HCT116 (cell line): ENCODE measurements at regions not wholly inside any gene's neighbourhood (a gene's known extent, or its start where the extent isn't known, plus 50 kb on each side); places are given as distances from the start of the nearest gene placed in this dataset.

Experiments used
- ATAC-seq: fragments of 200-7000 bp; cut with Tn5 transposase; 2 replicates; pipeline ENCODE4 v1.9.1; 2020; ENCODE audit warnings: mild to moderate bottlenecking, moderate library complexity
- BruUV-seq: library from RNA; stranded (reverse); fragments of 400-500 nt; replicated peaks from 2 replicates; lab custom pipeline; 2021; lab: Mats Ljungman, UMichigan
- CTCF ChIA-PET: fragments of 300-600 bp; sonication (Branson Sonifier 250); formaldehyde crosslinking; loops from one replicate; lab custom pipeline; 2021; ENCODE audit warnings: antibody characterized with exemption; lab: Charles Lee
- POLR2A ChIA-PET: fragments of 300-600, 350-600 bp; sonication (Branson Sonifier 250); formaldehyde crosslinking; loops from one replicate; lab custom pipeline; 2021; ENCODE audit warnings: antibody characterized with exemption; lab: Charles Lee
- RAD21 ChIA-PET, 2 experiments: fragments of 300-600 bp; sonication (Branson Sonifier 250); formaldehyde crosslinking; loops; one replicate each; lab custom pipeline; 2023; ENCODE audit warnings: low total read pairs in 2 of 2; ENCODE audit not compliant: uncharacterized antibody in 2 of 2, unreplicated experiment in 2 of 2, low non-redundant PET in 1 of 2; lab: Charles Lee
- DNase-seq: peaks from one replicate; pipeline ENCODE4 v3.0.0-alpha.2; 2010; ENCODE audit warnings: low read depth, low spot score
- H2AFZ ChIP-seq: fragments of 200-600 bp; shearing (Covaris generic), sonication (generic); 2 replicates; pipeline ENCODE4 v1.6.1; 2017; ENCODE audit warnings: low read depth, mixed run types, mixed read lengths, antibody characterized with exemption, low read length; ENCODE audit not compliant: poor library complexity, severe bottlenecking
- H3K27ac ChIP-seq: 2 replicates; pipeline ENCODE4 v1.5.1; 2012; ENCODE audit warnings: low read depth, low read length
- H3K27me3 ChIP-seq: fragments of 200-600 bp; sonication (generic); 2 replicates; pipeline ENCODE4 v1.6.1; 2016; ENCODE audit warnings: mixed run types, low read length, mixed read lengths; ENCODE audit not compliant: insufficient read depth
- H3K36me3 ChIP-seq, 2 experiments: fragments of 200-500 bp in 1 of 2; fragments of 200-600 bp in 1 of 2; sonication (Bioruptor generic) in 1 of 2; sonication (generic) in 1 of 2; 2 replicates each; pipeline versions ENCODE4 v1.5.1 to v1.6.1; 2014 to 2016; ENCODE audit warnings: low read length in 2 of 2, inconsistent platforms in 1 of 2, mixed read lengths in 1 of 2, mixed run types in 1 of 2; ENCODE audit not compliant: insufficient read depth in 2 of 2, control insufficient read depth in 1 of 2
- H3K4me1 ChIP-seq, 2 experiments: fragments of 200-600 bp in 1 of 2; sonication (generic) in 1 of 2; 2 replicates each; pipeline versions ENCODE4 v1.5.1 to v1.6.1; 2012 to 2017; ENCODE audit warnings: low read length in 2 of 2, inconsistent platforms in 1 of 2, mild to moderate bottlenecking in 1 of 2, mixed read lengths in 1 of 2, mixed run types in 1 of 2, moderate library complexity in 1 of 2; ENCODE audit not compliant: insufficient read depth in 2 of 2, control insufficient read depth in 1 of 2
- H3K4me2 ChIP-seq: fragments of 200-600 bp; sonication (generic); 2 replicates; pipeline ENCODE4 v1.6.1; 2017; ENCODE audit warnings: mixed run types, low read length, mixed read lengths
- H3K4me3 ChIP-seq, 2 experiments: fragments of 200-600 bp in 1 of 2; sonication (generic) in 1 of 2; replicated peaks in 1 of 2; 2 replicates each; pipeline ENCODE4 v1.5.1; 2011 to 2016; ENCODE audit warnings: low read length in 2 of 2, control low read depth in 1 of 2, low read depth in 1 of 2, mild to moderate bottlenecking in 1 of 2, mixed read lengths in 1 of 2, mixed run types in 1 of 2
- H3K79me2 ChIP-seq: fragments of 200-600 bp; sonication (generic); 2 replicates; pipeline ENCODE4 v1.6.1; 2017; ENCODE audit warnings: mild to moderate bottlenecking, mixed run types, low read length, moderate library complexity, mixed read lengths; ENCODE audit not compliant: insufficient read depth
- H3K9ac ChIP-seq: fragments of 200-600 bp; sonication (generic); 2 replicates; pipeline ENCODE4 v1.6.1; 2016; ENCODE audit warnings: low read length, mixed read lengths
- H3K9me2 ChIP-seq: fragments of 200-600 bp; sonication (generic), shearing (Covaris generic); 2 replicates; pipeline ENCODE4 v1.6.1; 2017; ENCODE audit warnings: mixed run types, mild to moderate bottlenecking, moderate library complexity; ENCODE audit not compliant: insufficient read depth
- H3K9me3 ChIP-seq, 2 experiments: fragments of 200-500 bp in 1 of 2; fragments of 200-600 bp in 1 of 2; sonication (Bioruptor generic) in 1 of 2; sonication (generic) in 1 of 2; 2 replicates each; pipeline ENCODE4 v1.6.1; 2014 to 2017; ENCODE audit warnings: low read length in 2 of 2, mixed read lengths in 2 of 2, inconsistent platforms in 1 of 2, low read depth in 1 of 2, mild to moderate bottlenecking in 1 of 2, mixed run types in 1 of 2, moderate library complexity in 1 of 2; ENCODE audit not compliant: control insufficient read depth in 1 of 2, insufficient read depth in 1 of 2
- H4K20me1 ChIP-seq: fragments of 200-600 bp; sonication (generic), shearing (Covaris generic); 2 replicates; pipeline ENCODE4 v1.6.1; 2017; ENCODE audit warnings: mixed run types, mild to moderate bottlenecking, moderate library complexity; ENCODE audit not compliant: insufficient read depth
- EZH2 ChIP-seq: fragments of 200-600 bp; sonication (generic); IDR thresholded peaks from 2 replicates; pipeline ENCODE4 v1.6.1; 2017; ENCODE audit warnings: antibody characterized with exemption, mixed run types
- FOSL1 ChIP-seq: IDR thresholded peaks from 2 replicates; pipeline ENCODE4 v1.6.1; 2012; ENCODE audit warnings: low read depth
- JUND ChIP-seq: IDR thresholded peaks from 2 replicates; pipeline ENCODE4 v1.6.1; 2012
- POLR2A ChIP-seq: IDR thresholded peaks from 2 replicates; pipeline ENCODE4 v1.7.0; 2011; ENCODE audit warnings: borderline replicate concordance; ENCODE audit not compliant: insufficient read depth, insufficient read length; ENCODE audit errors: extremely low read depth
- SIN3A ChIP-seq: IDR thresholded peaks from 2 replicates; pipeline ENCODE4 v1.6.1; 2012; ENCODE audit warnings: low read depth
- SP1 ChIP-seq: IDR thresholded peaks from 2 replicates; pipeline ENCODE4 v1.6.1; 2012; ENCODE audit warnings: low read depth
- ZFX ChIP-seq: fragments of 450-650 bp; IDR thresholded peaks from 2 replicates; pipeline ENCODE4 v1.6.1; 2017
- intact Hi-C: fragments of 100-400 bp; cut with micrococcal nuclease; formaldehyde crosslinking; loops from 2 replicates; pipeline ENCODE4 v1.10.0; 2022
- TF ChIP-seq, protein P1 (sequence below): IDR thresholded peaks from 2 replicates; pipeline ENCODE4 v1.6.1; 2012; ENCODE audit warnings: low read depth
- TF ChIP-seq, protein P2 (sequence below): IDR thresholded peaks from 2 replicates; pipeline ENCODE4 v1.6.1; 2012

GRCh38 chr18:60044290-60045006 is 144.7 kb downstream of the PMAIP1 start:
- Histone ChIP-seq H3K4me3 (no peak overlapping the region), H3K27ac (no peak overlapping the region), H4K20me1 (no peaks in the 10 kb centered on the region), H3K9ac (no peak overlapping the region), H3K9me3 (no peaks in the 10 kb centered on the region), H3K36me3 (no peaks in the 10 kb centered on the region), H3K27me3 (no peaks in the 10 kb centered on the region), H3K4me2 (peak overlapping the region; percentile 39), H2AFZ (peak overlapping the region; percentile 90), H3K79me2 (no peaks in the 10 kb centered on the region), H3K4me1 (peaks cover 0 to 23% of the 10 kb centered on the region in 2 experiments; a peak in 3 of 4 replicates), H3K9me2 (no peaks in the 10 kb centered on the region)
- ChIA-PET RAD21 (no interaction called here), POLR2A (no interaction called here), CTCF (no interaction called here)
- no TSS peak for BruUV-seq
- peak; percentile 46; the same call in 1 of the 2 replicates for ATAC-seq
- DNase-seq: no peak
- intact Hi-C loops: no loop called here
- TF ChIP-seq FOSL1: peak; percentile 55; the same call in 1 of the 2 replicates
- TF ChIP-seq POLR2A: no peak
- no peak for TF ChIP-seq SIN3A
- TF ChIP-seq, protein P1, sequence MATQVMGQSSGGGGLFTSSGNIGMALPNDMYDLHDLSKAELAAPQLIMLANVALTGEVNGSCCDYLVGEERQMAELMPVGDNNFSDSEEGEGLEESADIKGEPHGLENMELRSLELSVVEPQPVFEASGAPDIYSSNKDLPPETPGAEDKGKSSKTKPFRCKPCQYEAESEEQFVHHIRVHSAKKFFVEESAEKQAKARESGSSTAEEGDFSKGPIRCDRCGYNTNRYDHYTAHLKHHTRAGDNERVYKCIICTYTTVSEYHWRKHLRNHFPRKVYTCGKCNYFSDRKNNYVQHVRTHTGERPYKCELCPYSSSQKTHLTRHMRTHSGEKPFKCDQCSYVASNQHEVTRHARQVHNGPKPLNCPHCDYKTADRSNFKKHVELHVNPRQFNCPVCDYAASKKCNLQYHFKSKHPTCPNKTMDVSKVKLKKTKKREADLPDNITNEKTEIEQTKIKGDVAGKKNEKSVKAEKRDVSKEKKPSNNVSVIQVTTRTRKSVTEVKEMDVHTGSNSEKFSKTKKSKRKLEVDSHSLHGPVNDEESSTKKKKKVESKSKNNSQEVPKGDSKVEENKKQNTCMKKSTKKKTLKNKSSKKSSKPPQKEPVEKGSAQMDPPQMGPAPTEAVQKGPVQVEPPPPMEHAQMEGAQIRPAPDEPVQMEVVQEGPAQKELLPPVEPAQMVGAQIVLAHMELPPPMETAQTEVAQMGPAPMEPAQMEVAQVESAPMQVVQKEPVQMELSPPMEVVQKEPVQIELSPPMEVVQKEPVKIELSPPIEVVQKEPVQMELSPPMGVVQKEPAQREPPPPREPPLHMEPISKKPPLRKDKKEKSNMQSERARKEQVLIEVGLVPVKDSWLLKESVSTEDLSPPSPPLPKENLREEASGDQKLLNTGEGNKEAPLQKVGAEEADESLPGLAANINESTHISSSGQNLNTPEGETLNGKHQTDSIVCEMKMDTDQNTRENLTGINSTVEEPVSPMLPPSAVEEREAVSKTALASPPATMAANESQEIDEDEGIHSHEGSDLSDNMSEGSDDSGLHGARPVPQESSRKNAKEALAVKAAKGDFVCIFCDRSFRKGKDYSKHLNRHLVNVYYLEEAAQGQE: no peak
- TF ChIP-seq EZH2: no peak
- TF ChIP-seq SP1: peak; percentile 18; the same call in 1 of the 2 replicates
- TF ChIP-seq ZFX: no peak
- TF ChIP-seq JUND: peak; percentile 32; the same call in 1 of the 2 replicates
- TF ChIP-seq, protein P2, sequence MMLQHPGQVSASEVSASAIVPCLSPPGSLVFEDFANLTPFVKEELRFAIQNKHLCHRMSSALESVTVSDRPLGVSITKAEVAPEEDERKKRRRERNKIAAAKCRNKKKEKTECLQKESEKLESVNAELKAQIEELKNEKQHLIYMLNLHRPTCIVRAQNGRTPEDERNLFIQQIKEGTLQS: no peak
